HEK293T (cell line): ENCODE measurements at regions not wholly inside any gene's neighbourhood (a gene's known extent, or its start where the extent isn't known, plus 50 kb on each side); places are given as distances from the start of the nearest gene placed in this dataset.

Experiments
- CTCF ChIA-PET: fragments of 350-600 bp; formaldehyde crosslinking; extraction: SDS; loops from one replicate; lab custom pipeline; 2021; ENCODE audit warnings: antibody characterized with exemption, inconsistent platforms; lab: Yijun Ruan, JAX
- POLR2A ChIA-PET: fragments of 350-600 bp; formaldehyde crosslinking; extraction: SDS; loops from one replicate; lab custom pipeline; 2020; ENCODE audit warnings: antibody characterized with exemption, inconsistent platforms; lab: Yijun Ruan, JAX
- DNase-seq: peaks from one replicate; pipeline ENCODE4 v3.0.0; 2012; ENCODE audit warnings: mixed read lengths; ENCODE audit errors: extremely low spot score
- ARNT ChIP-seq: fragments of 450-650 bp; IDR thresholded peaks from 2 replicates; pipeline ENCODE4 v1.6.1; 2017; ENCODE audit warnings: mild to moderate bottlenecking
- BHLHE40 ChIP-seq: fragments of 450-650 bp; IDR thresholded peaks from 2 replicates; pipeline ENCODE4 v1.6.1; 2016; ENCODE audit warnings: mild to moderate bottlenecking, moderate library complexity, borderline replicate concordance
- CTBP1 ChIP-seq: fragments of 450-650 bp; IDR thresholded peaks from 2 replicates; pipeline ENCODE4 v1.6.1; 2016; ENCODE audit warnings: borderline replicate concordance
- ELF4 ChIP-seq: fragments of 450-650 bp; IDR thresholded peaks from 2 replicates; pipeline ENCODE4 v1.6.1; 2017; ENCODE audit warnings: antibody characterized with exemption
- FOXA1 ChIP-seq: fragments of 450-650 bp; IDR thresholded peaks from 2 replicates; pipeline ENCODE4 v1.6.1; 2016; ENCODE audit warnings: mild to moderate bottlenecking
- FOXK2 ChIP-seq: fragments of 450-650 bp; IDR thresholded peaks from 2 replicates; pipeline ENCODE4 v1.6.1; 2016; ENCODE audit warnings: mild to moderate bottlenecking
- FOXM1 ChIP-seq: fragments of 450-650 bp; IDR thresholded peaks from 2 replicates; pipeline ENCODE4 v1.6.1; 2017; ENCODE audit warnings: mild to moderate bottlenecking, borderline replicate concordance
- HDGF ChIP-seq: fragments of 450-650 bp; IDR thresholded peaks from 2 replicates; pipeline ENCODE4 v1.6.1; 2017; ENCODE audit warnings: antibody characterized with exemption, borderline replicate concordance
- L3MBTL2 ChIP-seq: fragments of 450-650 bp; conservative IDR thresholded peaks from 2 replicates; pipeline ENCODE4 v1.6.1; 2016; ENCODE audit warnings: mild to moderate bottlenecking
- LEF1 ChIP-seq: fragments of 450-650 bp; IDR thresholded peaks from 2 replicates; pipeline ENCODE4 v1.6.1; 2017; ENCODE audit warnings: mild to moderate bottlenecking, borderline replicate concordance
- NFRKB ChIP-seq: fragments of 450-650 bp; IDR thresholded peaks from 2 replicates; pipeline ENCODE4 v1.6.1; 2016; ENCODE audit warnings: mild to moderate bottlenecking, moderate library complexity
- SP1 ChIP-seq: fragments of 450-650 bp; IDR thresholded peaks from 2 replicates; pipeline ENCODE4 v1.6.1; 2017
- SUZ12 ChIP-seq: fragments of 450-650 bp; IDR thresholded peaks from 2 replicates; pipeline ENCODE4 v1.6.1; 2016; ENCODE audit warnings: mild to moderate bottlenecking
- TARDBP ChIP-seq: fragments of 450-650 bp; IDR thresholded peaks from 2 replicates; pipeline ENCODE4 v1.6.1; 2016
- ZNF384 ChIP-seq: fragments of 450-650 bp; IDR thresholded peaks from 2 replicates; pipeline ENCODE4 v1.6.1; 2016
- TF ChIP-seq, protein P1 (sequence below): fragments of 450-650 bp; IDR thresholded peaks from 2 replicates; pipeline ENCODE4 v1.6.1; 2016

- CTCF ChIA-PET: no interaction called here
- POLR2A ChIA-PET: no interaction called here
- no peak for DNase-seq
- TF ChIP-seq LEF1 (no peak), L3MBTL2 (no peak), BHLHE40 (no peak), TARDBP (no peak), FOXM1 (no peak), ZNF384 (no peak), FOXA1 (no peak), HDGF (no peak), CTBP1 (no peak), FOXK2 (no peak), ELF4 (no peak), NFRKB (no peak), SUZ12 (no peak), SP1 (no peak), ARNT (no peak)
- TF ChIP-seq, protein P1, sequence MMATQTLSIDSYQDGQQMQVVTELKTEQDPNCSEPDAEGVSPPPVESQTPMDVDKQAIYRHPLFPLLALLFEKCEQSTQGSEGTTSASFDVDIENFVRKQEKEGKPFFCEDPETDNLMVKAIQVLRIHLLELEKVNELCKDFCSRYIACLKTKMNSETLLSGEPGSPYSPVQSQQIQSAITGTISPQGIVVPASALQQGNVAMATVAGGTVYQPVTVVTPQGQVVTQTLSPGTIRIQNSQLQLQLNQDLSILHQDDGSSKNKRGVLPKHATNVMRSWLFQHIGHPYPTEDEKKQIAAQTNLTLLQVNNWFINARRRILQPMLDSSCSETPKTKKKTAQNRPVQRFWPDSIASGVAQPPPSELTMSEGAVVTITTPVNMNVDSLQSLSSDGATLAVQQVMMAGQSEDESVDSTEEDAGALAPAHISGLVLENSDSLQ: no peak
Measured at GRCh38 chr5:145708169-145708568, 127.0 kb downstream of the PRELID2 start.

DNA sequence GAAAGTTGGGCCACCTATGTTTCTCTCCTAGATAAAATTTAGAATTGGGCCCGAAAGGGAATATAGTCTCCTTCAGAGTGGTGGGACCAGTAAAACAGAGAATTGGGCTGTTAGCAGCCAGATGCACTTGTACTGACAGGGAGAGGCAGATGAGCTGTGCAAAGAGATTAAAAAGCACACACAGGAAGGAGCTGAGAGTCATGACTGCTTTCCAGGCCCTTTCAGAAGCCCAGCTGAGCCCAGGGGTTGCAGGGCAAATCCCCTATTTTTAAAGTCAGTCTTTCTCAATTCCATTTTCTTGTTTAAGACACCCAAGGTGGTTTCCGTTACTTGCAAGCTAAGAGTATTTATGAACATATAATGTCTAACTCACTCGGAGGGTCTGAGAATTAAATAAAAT is 130.4 kb downstream of the PRELID2 start:
- DNase-seq: no peak
- CTCF ChIA-PET: interaction anchor here (0.9 to 1.2 kb wide), 2 partner anchors 12 to 14 kb away, joined by 4 to 6 read pairs; no protein-coding TSS in a partner anchor
- POLR2A ChIA-PET: no interaction called here
- TF ChIP-seq ELF4 (no peak), HDGF (no peak), L3MBTL2 (no peak), NFRKB (no peak), FOXK2 (no peak), SP1 (no peak), ZNF384 (no peak), BHLHE40 (no peak), LEF1 (no peak), ARNT (no peak), TARDBP (no peak), CTBP1 (no peak), SUZ12 (no peak), FOXM1 (no peak)
- TF ChIP-seq, protein P1: no peak

- ChIA-PET CTCF (no interaction called here), POLR2A (no interaction called here)
- TF ChIP-seq ZNF384 (no peak), LEF1 (no peak)
- no peak for DNase-seq
Measured at GRCh38 chr5:145703856-145704255, 131.3 kb downstream of the PRELID2 start.

GRCh38 chr5:145701404-145701803 is 133.7 kb downstream of the PRELID2 start:
- ChIA-PET CTCF (no interaction called here), POLR2A (no interaction called here)
- no peak for DNase-seq
- TF ChIP-seq BHLHE40 (no peak), ELF4 (no peak), FOXM1 (no peak), ARNT (no peak), HDGF (no peak)
- TF ChIP-seq, protein P1: no peak

DNA sequence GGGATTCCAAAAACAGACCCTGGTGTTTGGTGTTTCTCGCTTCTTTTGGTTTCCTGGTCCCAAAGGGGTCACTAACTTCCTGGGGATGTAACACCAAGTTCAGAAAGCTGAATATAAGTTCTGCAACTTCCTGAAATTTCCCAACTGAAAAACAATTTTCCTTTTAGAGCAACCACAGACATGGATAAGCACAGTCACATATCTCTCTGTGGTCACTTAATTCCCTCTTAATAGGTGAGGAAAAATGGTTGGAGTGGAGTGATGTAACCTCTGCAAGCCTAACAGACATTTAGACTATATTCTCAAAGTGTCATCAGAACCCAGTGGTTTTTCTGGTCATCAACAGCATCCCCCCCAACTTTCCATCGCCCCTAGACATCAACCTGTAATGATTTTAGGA is 135.3 kb downstream of the PRELID2 start:
- ChIA-PET POLR2A (no interaction called here), CTCF (no interaction called here)
- no peak for DNase-seq
- no peak for TF ChIP-seq LEF1
- TF ChIP-seq ARNT: no peak
- TF ChIP-seq ZNF384: no peak
- TF ChIP-seq FOXK2: no peak
- no peak for TF ChIP-seq NFRKB
- no peak for TF ChIP-seq ELF4
- no peak for TF ChIP-seq HDGF
- TF ChIP-seq BHLHE40: no peak
- TF ChIP-seq SP1: no peak
- no peak for TF ChIP-seq FOXM1
- no peak for TF ChIP-seq CTBP1
- TF ChIP-seq L3MBTL2: no peak
- TF ChIP-seq FOXA1: no peak
- TF ChIP-seq TARDBP: no peak
- no peak for TF ChIP-seq SUZ12
- TF ChIP-seq, protein P1: no peak

DNA sequence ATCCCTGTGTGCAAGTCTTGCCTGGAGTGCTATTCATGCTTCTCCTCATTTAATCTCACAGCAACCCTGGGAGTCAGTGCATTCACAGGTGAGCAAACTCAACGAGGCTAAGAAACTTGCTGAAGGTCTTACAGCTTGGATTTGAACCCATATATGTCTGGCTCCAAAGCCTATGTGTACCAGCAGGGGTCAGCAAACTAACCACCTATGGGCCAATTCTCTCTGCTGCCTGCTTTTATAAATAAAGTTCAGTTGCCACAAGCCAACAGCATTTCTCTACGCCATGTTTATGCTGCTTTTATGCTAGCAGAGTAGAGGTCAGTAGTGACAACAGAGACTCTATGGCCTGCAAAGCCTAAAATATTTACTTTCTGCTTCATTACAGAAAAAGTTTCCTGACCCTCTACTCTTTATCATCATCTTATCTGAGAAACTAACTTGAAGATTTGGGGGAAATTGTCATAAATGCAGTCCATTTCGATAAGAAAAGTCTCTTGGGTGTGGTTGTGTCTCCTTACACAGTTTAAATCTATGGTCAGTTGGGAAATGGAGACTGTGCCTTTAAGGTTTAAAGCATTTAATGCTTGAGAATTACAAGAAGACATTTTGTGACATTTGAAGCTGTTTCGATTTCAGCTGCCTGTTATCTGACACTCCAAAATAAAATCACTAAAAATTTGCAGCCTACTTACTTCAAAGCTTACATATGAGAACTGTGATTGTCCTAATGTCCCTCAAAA is 137.7 kb downstream of the PRELID2 start:
- DNase-seq: peak; percentile 29
- CTCF ChIA-PET: interaction anchor here (0.8 to 1.4 kb wide), 3 partner anchors 13 to 190 kb away, joined by 3 to 5 read pairs (median 4); no protein-coding TSS in a partner anchor
- POLR2A ChIA-PET: interaction anchor here (1.2 kb wide), 1 partner anchor 8 kb away, joined by 3 read pairs; no protein-coding TSS in a partner anchor
- TF ChIP-seq ELF4 (no peak), CTBP1 (no peak), L3MBTL2 (no peak), ARNT (no peak), ZNF384 (no peak), HDGF (no peak), FOXM1 (no peak), SP1 (no peak), BHLHE40 (no peak), LEF1 (no peak), TARDBP (no peak)
- TF ChIP-seq, protein P1: no peak
